Body of pancreas (tissue), 4 donors: ENCODE measurements at regions not wholly inside any gene's neighbourhood (a gene's known extent, or its start where the extent isn't known, plus 50 kb on each side); places are given as distances from the start of the nearest gene placed in this dataset.

Experiments
- POLR2A ChIP-seq, 3 donors: fragments of 450-650 bp; IDR thresholded peaks; one replicate each; pipeline ENCODE4 v1.6.1; 2016; ENCODE audit warnings: antibody characterized with exemption in 3 of 3, mild to moderate bottlenecking in 2 of 3
- TF ChIP-seq, protein P1 (sequence below), 7 experiments: fragments of 450-650 bp in 4 of 7; fragments of 200-600 bp in 3 of 7; sonication (generic) in 3 of 7; IDR thresholded peaks; one replicate each; pipeline ENCODE4 v1.5.1; 2016 to 2019; ENCODE audit warnings: antibody characterized with exemption in 7 of 7

DNA sequence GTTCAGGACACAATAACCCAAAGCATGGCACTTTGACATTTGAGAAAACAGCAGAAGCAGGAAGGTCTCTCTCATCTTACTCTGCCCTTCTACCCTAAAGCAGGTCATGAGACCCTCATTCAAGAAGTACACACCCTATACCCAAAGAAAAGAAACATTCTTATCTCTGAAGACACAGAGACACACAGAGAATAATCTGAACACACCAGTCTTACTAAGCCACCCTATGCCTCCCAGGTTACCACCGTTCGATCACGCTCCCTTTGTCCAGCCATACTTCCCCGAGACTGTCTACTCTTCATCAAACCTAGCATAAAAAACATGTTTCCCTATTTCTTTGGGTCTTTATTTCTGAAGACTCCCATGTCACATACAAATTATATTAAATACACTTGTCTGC lies 66.5 kb upstream of the ANKRD10 start:
- TF ChIP-seq, protein P1, sequence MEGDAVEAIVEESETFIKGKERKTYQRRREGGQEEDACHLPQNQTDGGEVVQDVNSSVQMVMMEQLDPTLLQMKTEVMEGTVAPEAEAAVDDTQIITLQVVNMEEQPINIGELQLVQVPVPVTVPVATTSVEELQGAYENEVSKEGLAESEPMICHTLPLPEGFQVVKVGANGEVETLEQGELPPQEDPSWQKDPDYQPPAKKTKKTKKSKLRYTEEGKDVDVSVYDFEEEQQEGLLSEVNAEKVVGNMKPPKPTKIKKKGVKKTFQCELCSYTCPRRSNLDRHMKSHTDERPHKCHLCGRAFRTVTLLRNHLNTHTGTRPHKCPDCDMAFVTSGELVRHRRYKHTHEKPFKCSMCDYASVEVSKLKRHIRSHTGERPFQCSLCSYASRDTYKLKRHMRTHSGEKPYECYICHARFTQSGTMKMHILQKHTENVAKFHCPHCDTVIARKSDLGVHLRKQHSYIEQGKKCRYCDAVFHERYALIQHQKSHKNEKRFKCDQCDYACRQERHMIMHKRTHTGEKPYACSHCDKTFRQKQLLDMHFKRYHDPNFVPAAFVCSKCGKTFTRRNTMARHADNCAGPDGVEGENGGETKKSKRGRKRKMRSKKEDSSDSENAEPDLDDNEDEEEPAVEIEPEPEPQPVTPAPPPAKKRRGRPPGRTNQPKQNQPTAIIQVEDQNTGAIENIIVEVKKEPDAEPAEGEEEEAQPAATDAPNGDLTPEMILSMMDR (IDR thresholded peaks at IDR 0.05), result no peak
- no peak for TF ChIP-seq POLR2A (IDR thresholded peaks at IDR 0.05)
